Cardiac fibroblast (primary cell): ENCODE measurements at regions not wholly inside any gene's neighbourhood (a gene's known extent, or its start where the extent isn't known, plus 50 kb on each side); places are given as distances from the start of the nearest gene placed in this dataset.
"Not testable (repeated sequence)": the region's sequence is repeated elsewhere in the genome, so short reads cannot be mapped to it uniquely, and the experiment has no call there.

ENCODE experiments used
- DNase-seq, 2 donors: peaks; one replicate each; pipeline versions ENCODE4 v3.0.0 to v3.0.0-alpha.2; 2010; ENCODE audit warnings: low read depth in 2 of 2
- H3K4me3 ChIP-seq, 2 donors: replicated peaks in 1 of 2; 1 replicate in 1 of 2; 2 replicates in 1 of 2; pipeline ENCODE4 v1.5.1; 2011; ENCODE audit warnings: low read depth in 2 of 2, low read length in 2 of 2, mild to moderate bottlenecking in 2 of 2, moderate library complexity in 1 of 2
- TF ChIP-seq, protein P1 (sequence below): IDR thresholded peaks from one replicate; pipeline ENCODE4 v1.5.1; 2011; ENCODE audit warnings: low read depth, mild to moderate bottlenecking, low read length, inconsistent platforms

- DNase-seq = peak; percentile 10 to 49
- no peak overlapping the region for H3K4me3 ChIP-seq
- TF ChIP-seq, protein P1, sequence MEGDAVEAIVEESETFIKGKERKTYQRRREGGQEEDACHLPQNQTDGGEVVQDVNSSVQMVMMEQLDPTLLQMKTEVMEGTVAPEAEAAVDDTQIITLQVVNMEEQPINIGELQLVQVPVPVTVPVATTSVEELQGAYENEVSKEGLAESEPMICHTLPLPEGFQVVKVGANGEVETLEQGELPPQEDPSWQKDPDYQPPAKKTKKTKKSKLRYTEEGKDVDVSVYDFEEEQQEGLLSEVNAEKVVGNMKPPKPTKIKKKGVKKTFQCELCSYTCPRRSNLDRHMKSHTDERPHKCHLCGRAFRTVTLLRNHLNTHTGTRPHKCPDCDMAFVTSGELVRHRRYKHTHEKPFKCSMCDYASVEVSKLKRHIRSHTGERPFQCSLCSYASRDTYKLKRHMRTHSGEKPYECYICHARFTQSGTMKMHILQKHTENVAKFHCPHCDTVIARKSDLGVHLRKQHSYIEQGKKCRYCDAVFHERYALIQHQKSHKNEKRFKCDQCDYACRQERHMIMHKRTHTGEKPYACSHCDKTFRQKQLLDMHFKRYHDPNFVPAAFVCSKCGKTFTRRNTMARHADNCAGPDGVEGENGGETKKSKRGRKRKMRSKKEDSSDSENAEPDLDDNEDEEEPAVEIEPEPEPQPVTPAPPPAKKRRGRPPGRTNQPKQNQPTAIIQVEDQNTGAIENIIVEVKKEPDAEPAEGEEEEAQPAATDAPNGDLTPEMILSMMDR = no peak
Observed at GRCh38 chr17:73855720-73856333, 211.6 kb upstream of the SDK2 start.

DNA sequence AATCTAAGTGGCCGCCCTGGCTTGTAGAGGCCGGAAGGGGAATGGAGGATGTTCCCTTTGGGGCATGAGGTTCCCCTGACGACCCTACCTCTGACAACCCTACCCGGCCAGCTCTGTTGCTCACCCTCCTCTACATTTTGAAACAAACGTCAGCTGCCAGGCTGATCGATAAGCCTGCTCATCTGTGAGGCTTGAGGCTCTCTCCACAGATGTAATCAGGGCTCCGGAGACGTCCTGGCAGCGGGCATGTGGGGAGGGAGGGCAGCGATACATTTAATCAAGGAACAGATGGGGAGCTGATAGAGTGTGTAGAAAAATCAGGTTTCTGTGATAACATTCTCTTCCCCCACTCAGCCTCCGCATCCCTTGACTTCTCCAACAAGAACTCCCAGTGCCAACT, 212.3 kb upstream of the SDK2 start:
- H3K4me3 ChIP-seq = no peak overlapping the region
- TF ChIP-seq, protein P1 = no peak
- DNase-seq = no peak

GRCh38 chr17:73859439-73860008, 215.3 kb upstream of the SDK2 start:
- not testable (repeated sequence) for DNase-seq, H3K4me3 ChIP-seq

DNA sequence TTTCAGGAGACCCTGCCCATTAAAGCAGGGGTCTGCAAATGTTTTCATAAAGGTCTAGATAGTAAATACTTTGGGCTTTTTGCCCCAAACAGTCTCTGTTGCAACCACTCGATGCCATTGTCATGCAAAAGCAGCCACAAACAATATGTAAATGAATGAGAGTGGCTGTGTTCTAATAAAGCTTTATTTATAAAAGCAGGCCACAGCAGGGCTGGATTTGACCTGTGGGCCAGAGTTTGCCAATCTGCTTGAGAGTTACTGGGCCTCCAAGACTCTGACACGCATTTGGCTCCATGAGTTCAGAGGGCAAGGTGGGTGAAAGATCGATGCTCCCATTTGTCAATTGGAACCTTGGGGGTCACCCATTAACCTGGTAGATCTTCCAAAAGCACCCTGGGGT, 217.3 kb upstream of the SDK2 start:
- no peak overlapping the region for H3K4me3 ChIP-seq
- TF ChIP-seq, protein P1 = no peak
- no peak for DNase-seq

DNA sequence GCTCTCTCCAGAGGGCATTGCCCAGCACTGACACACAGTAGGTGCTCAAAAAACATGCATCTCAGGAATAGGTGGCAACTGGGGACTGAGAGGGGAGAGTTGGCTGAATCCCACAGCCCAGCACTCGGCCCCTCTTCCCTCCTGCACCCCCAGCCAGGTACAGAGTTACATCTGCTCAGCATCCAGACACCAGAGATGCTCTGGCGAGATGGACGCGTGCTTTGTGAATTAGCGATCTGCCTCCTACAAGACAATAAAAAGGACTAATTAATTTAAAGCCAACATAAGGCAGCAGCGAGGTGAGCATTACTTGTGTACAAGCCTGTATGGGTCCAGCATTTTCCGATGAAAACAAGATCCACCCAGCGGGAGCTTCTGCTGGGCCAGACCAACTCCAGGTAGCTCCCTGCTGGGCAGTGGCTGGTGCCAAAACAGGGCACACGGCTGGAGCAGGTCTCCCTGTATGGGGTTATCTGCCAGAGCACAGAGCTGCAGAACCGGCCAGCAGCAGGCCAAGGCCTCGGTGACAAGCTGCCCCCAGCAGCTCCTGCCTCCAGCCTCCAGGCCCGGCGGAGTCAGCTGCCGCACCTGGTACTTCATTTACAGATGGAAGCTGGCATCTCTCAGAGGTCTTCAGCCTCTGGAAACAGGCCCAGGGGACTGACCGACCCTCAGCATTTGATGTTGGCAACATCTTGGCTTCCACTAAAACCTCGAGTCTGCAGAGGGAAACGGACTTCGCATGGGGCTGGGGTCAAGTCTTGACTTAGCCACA, 219.7 kb upstream of the SDK2 start:
- TF ChIP-seq, protein P1 = no peak
- DNase-seq = no peak
- no peak overlapping the region for H3K4me3 ChIP-seq

GRCh38 chr17:73865831-73866230, 221.6 kb upstream of the SDK2 start:
- TF ChIP-seq, protein P1 = no peak
- DNase-seq = no peak

DNA sequence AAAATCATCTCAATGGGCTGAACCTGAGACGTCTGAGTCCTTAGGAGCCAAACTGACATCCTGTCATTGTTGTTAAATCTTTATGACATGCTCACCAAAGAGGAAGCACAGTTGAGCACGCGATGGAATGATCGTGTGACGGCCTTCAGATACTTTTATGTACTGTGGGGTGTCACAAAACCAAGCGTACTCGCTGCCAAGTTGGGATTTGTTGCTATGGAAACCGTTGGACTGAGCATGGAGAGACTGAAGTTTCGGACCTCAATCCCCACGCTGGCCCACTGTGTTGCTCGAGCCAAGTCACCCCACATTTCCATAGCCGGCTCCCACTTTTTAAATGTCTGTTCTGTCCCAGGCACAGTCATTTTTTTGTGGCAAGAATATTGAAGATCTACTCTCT, 222.8 kb upstream of the SDK2 start:
- no peak overlapping the region for H3K4me3 ChIP-seq
- TF ChIP-seq, protein P1 = no peak
- no peak for DNase-seq

More at GRCh38 chr17:73865831-73866230, 221.6 kb upstream of the SDK2 start:
- H3K4me3 ChIP-seq = no peak overlapping the region
